SH-SY5Y (cell line): ENCODE measurements at regions not wholly inside any gene's neighbourhood (a gene's known extent, or its start where the extent isn't known, plus 50 kb on each side); places are given as distances from the start of the nearest gene placed in this dataset.

Experiments used
- GATA2 ChIP-seq: IDR thresholded peaks from 2 replicates; pipeline ENCODE4 v1.6.1; 2011; ENCODE audit warnings: mild to moderate bottlenecking, low read depth, low read length
- GATA3 ChIP-seq: IDR thresholded peaks from 2 replicates; pipeline ENCODE4 v1.6.1; 2011; ENCODE audit warnings: low read depth, mild to moderate bottlenecking, low read length, moderate library complexity

- TF ChIP-seq GATA3 (no peak), GATA2 (no peak)
Observed at GRCh38 chr13:81498969-81499368, 1158.0 kb upstream of the SPRY2 start.

- TF ChIP-seq GATA2 = no peak
- TF ChIP-seq GATA3 = no peak
Observed at GRCh38 chr13:81493144-81493543, 1152.2 kb upstream of the SPRY2 start.

GRCh38 chr13:81492449-81492848, 1151.5 kb upstream of the SPRY2 start:
- TF ChIP-seq GATA2 (no peak), GATA3 (no peak)

- TF ChIP-seq GATA3 (no peak), GATA2 (no peak)
Observed at GRCh38 chr13:81488021-81488420, 1147.1 kb upstream of the SPRY2 start.

GRCh38 chr13:81487151-81487550, 1146.2 kb upstream of the SPRY2 start:
- TF ChIP-seq GATA3 (no peak), GATA2 (no peak)

GRCh38 chr13:81480634-81481033, 1139.7 kb upstream of the SPRY2 start:
- TF ChIP-seq GATA3 (no peak), GATA2 (no peak)

- TF ChIP-seq GATA3 (no peak), GATA2 (no peak)
Observed at GRCh38 chr13:81473366-81473899, 1132.5 kb upstream of the SPRY2 start.

- TF ChIP-seq GATA2 = no peak
- no peak for TF ChIP-seq GATA3
Observed at GRCh38 chr13:81458170-81458569, 1117.2 kb upstream of the SPRY2 start.

GRCh38 chr13:81446441-81446840, 1105.5 kb upstream of the SPRY2 start:
- TF ChIP-seq GATA3 = no peak

GRCh38 chr13:81442904-81443303, 1102.0 kb upstream of the SPRY2 start:
- TF ChIP-seq GATA3 (no peak), GATA2 (no peak)

GRCh38 chr13:81425286-81425685, 1084.4 kb upstream of the SPRY2 start:
- TF ChIP-seq GATA2 (no peak), GATA3 (no peak)

- TF ChIP-seq GATA3 (no peak), GATA2 (no peak)
Observed at GRCh38 chr13:81409284-81409683, 1068.4 kb upstream of the SPRY2 start.

GRCh38 chr13:81408647-81409046, 1067.7 kb upstream of the SPRY2 start:
- TF ChIP-seq GATA3 (no peak), GATA2 (no peak)

- TF ChIP-seq GATA2 (no peak), GATA3 (no peak)
Observed at GRCh38 chr13:81406639-81407292, 1065.8 kb upstream of the SPRY2 start.

GRCh38 chr13:81406022-81406421, 1065.1 kb upstream of the SPRY2 start:
- no peak for TF ChIP-seq GATA2
- TF ChIP-seq GATA3 = no peak

GRCh38 chr13:81396192-81396591, 1055.3 kb upstream of the SPRY2 start:
- TF ChIP-seq GATA2 (no peak), GATA3 (no peak)

GRCh38 chr13:81395368-81395767, 1054.4 kb upstream of the SPRY2 start:
- no peak for TF ChIP-seq GATA3
